DND-41 (cell line): ENCODE measurements at regions not wholly inside any gene's neighbourhood (a gene's known extent, or its start where the extent isn't known, plus 50 kb on each side); places are given as distances from the start of the nearest gene placed in this dataset.

Experiments
- EZH2 ChIP-seq: IDR thresholded peaks from 3 replicates; pipeline ENCODE4 v1.6.1; 2012; ENCODE audit warnings: borderline replicate concordance, low read depth, mild to moderate bottlenecking, moderate library complexity, low read length, inconsistent platforms; ENCODE audit not compliant: severe bottlenecking
- TF ChIP-seq, protein P1 (sequence below): IDR thresholded peaks from 2 replicates; pipeline ENCODE4 v1.5.1; 2012; ENCODE audit warnings: borderline replicate concordance, low read length, moderate library complexity, mild to moderate bottlenecking; ENCODE audit not compliant: poor library complexity, severe bottlenecking; ENCODE audit errors: extremely low read depth

DNA sequence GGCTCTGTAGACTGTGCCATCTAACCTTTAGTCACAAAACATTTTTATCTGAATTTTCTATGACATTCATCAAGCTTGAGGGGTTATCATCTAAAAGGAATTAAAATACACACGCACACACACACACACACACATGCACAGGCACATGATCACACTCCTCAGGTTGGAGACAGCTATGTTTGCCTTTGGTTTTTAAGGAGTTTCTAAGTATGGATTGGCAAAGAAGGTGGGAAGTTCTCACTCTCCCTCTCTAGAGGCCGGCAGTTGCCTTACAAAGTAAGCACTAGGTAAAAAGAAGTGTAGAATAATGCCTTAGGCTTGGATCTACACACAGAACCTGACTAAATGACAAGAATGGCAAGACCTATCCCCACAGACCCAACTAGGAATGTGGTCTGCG lies 437.1 kb downstream of the ZEB2 start:
- TF ChIP-seq, protein P1, sequence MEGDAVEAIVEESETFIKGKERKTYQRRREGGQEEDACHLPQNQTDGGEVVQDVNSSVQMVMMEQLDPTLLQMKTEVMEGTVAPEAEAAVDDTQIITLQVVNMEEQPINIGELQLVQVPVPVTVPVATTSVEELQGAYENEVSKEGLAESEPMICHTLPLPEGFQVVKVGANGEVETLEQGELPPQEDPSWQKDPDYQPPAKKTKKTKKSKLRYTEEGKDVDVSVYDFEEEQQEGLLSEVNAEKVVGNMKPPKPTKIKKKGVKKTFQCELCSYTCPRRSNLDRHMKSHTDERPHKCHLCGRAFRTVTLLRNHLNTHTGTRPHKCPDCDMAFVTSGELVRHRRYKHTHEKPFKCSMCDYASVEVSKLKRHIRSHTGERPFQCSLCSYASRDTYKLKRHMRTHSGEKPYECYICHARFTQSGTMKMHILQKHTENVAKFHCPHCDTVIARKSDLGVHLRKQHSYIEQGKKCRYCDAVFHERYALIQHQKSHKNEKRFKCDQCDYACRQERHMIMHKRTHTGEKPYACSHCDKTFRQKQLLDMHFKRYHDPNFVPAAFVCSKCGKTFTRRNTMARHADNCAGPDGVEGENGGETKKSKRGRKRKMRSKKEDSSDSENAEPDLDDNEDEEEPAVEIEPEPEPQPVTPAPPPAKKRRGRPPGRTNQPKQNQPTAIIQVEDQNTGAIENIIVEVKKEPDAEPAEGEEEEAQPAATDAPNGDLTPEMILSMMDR: no peak
- TF ChIP-seq EZH2: no peak
